ENCODE measurements at regions not wholly inside any gene's neighbourhood (a gene's known extent, or its start where the extent isn't known, plus 50 kb on each side); places are given as distances from the start of the nearest gene placed in this dataset.

DNA sequence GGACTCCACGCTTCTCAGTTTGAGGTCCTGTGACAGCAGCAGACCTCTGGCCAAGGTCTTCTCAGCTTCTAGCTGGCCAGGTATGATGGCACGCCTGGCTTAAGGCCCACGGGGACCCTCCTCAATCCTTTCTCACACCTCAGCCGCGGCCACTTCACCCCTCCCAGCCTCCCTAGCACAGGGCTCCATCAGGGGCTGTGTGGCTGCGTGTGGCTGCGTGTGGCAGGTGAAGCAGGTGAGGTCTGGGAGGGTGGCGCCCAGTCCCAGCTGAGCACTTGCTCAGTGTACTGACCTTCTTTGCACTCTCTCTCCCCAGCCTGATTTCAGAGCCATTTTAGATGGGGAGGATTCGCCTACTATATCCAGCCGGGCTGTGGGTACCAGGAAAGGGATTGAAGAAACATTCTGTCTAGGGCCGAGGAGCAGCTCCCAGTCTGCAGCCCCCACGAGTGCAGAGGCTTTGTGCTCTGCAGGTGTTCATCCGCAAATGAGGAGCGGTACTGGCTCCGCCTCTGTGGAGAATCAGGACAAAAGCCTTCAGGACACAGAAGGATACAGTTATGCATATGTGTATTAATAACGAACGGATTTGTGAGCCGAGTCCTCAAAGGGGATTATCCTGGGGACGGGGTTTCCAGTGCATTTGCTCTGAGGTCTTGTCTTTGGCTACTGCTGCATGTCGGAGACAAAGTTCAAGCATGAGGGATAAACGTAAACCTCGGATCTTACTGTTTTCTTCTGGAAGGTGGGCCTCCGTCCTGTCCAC lies 236.9 kb upstream of the RAB6C start:
- no peak for DNase-seq (ENCODE audit: low read depth, low spot score)
- ChIA-PET CTCF (no interaction called here), POLR2A (no interaction called here)
- no peaks in the 10 kb centered on the region for H3K27me3 ChIP-seq (ENCODE audit: control insufficient read depth, insufficient read depth, low read length)
- TF ChIP-seq, protein P1, sequence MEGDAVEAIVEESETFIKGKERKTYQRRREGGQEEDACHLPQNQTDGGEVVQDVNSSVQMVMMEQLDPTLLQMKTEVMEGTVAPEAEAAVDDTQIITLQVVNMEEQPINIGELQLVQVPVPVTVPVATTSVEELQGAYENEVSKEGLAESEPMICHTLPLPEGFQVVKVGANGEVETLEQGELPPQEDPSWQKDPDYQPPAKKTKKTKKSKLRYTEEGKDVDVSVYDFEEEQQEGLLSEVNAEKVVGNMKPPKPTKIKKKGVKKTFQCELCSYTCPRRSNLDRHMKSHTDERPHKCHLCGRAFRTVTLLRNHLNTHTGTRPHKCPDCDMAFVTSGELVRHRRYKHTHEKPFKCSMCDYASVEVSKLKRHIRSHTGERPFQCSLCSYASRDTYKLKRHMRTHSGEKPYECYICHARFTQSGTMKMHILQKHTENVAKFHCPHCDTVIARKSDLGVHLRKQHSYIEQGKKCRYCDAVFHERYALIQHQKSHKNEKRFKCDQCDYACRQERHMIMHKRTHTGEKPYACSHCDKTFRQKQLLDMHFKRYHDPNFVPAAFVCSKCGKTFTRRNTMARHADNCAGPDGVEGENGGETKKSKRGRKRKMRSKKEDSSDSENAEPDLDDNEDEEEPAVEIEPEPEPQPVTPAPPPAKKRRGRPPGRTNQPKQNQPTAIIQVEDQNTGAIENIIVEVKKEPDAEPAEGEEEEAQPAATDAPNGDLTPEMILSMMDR (IDR thresholded peaks at IDR 0.05; ENCODE audit: low read depth, low read length) = no peak
- H3K4me3 ChIP-seq (ENCODE audit: low read depth, low read length) = no peak overlapping the region
- H3K27ac ChIP-seq (ENCODE audit: low read depth, low read length) = no peak overlapping the region
- peaks cover 53% of the 10 kb centered on the region for H3K9me3 ChIP-seq (ENCODE audit: control insufficient read depth, insufficient read depth, low read length)

GRCh38 chr2:129744141-129744540 lies 235.3 kb upstream of the RAB6C start:
- Histone ChIP-seq H3K9me3 (ENCODE audit: control insufficient read depth, insufficient read depth, low read length) (peaks cover 51% of the 10 kb centered on the region), H3K27me3 (ENCODE audit: control insufficient read depth, insufficient read depth, low read length) (no peaks in the 10 kb centered on the region), H3K27ac (ENCODE audit: low read depth, low read length) (no peak overlapping the region), H3K4me3 (ENCODE audit: low read depth, low read length) (no peak overlapping the region)
- TF ChIP-seq, protein P1 (IDR thresholded peaks at IDR 0.05; ENCODE audit: low read depth, low read length) = no peak
- CTCF ChIA-PET = no interaction called here
- no peak for DNase-seq (ENCODE audit: low read depth, low spot score)
- POLR2A ChIA-PET = no interaction called here

DNA sequence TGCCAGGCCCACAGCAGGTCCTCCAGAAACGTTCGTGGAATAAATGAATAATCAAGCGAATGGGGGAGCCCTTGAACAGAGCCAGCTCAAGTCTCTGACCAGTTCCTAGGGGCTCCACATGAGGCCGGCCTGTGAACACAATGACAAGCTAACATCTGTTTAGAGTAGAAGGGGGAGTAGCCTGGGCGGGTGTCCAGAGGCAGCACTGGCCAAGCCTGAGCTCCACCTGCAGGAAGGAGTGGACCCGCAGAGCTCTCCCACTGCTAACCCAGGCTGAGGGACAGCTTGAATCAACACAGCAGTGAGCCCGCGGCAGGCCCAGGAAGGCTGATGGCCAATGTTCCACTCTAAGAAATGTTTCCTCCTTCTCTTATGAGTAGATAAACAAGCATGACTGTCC lies 234.8 kb upstream of the RAB6C start:
- no peak for DNase-seq (ENCODE audit: low read depth, low spot score)
- POLR2A ChIA-PET = no interaction called here
- CTCF ChIA-PET = no interaction called here
- H3K4me3 ChIP-seq (ENCODE audit: low read depth, low read length) = no peak overlapping the region
- no peak overlapping the region for H3K27ac ChIP-seq (ENCODE audit: low read depth, low read length)
- TF ChIP-seq, protein P1 (IDR thresholded peaks at IDR 0.05; ENCODE audit: low read depth, low read length) = no peak
- peaks cover 49% of the 10 kb centered on the region for H3K9me3 ChIP-seq (ENCODE audit: control insufficient read depth, insufficient read depth, low read length)
- H3K27me3 ChIP-seq (ENCODE audit: control insufficient read depth, insufficient read depth, low read length) = no peaks in the 10 kb centered on the region

- ChIA-PET CTCF (no interaction called here), POLR2A (no interaction called here)
- DNase-seq (ENCODE audit: low read depth, low spot score) = no peak
- no peaks in the 10 kb centered on the region for H3K27me3 ChIP-seq (ENCODE audit: control insufficient read depth, insufficient read depth, low read length)
- peaks cover 22% of the 10 kb centered on the region for H3K9me3 ChIP-seq (ENCODE audit: control insufficient read depth, insufficient read depth, low read length)
- TF ChIP-seq, protein P1 (IDR thresholded peaks at IDR 0.05; ENCODE audit: low read depth, low read length) = no peak
- H3K4me3 ChIP-seq (ENCODE audit: low read depth, low read length) = no peak overlapping the region
- H3K27ac ChIP-seq (ENCODE audit: low read depth, low read length) = no peak overlapping the region
Observed at GRCh38 chr2:129747500-129748125, 231.9 kb upstream of the RAB6C start.

- Histone ChIP-seq H3K4me3 (ENCODE audit: low read depth, low read length) (no peak overlapping the region), H3K27ac (ENCODE audit: low read depth, low read length) (no peak overlapping the region), H3K9me3 (ENCODE audit: control insufficient read depth, insufficient read depth, low read length) (peaks cover 26% of the 10 kb centered on the region), H3K27me3 (ENCODE audit: control insufficient read depth, insufficient read depth, low read length) (no peaks in the 10 kb centered on the region)
- ChIA-PET CTCF (no interaction called here), POLR2A (no interaction called here)
- DNase-seq (ENCODE audit: low read depth, low spot score) = no peak
- TF ChIP-seq, protein P1 (IDR thresholded peaks at IDR 0.05; ENCODE audit: low read depth, low read length) = no peak
Observed at GRCh38 chr2:129748250-129748649, 231.2 kb upstream of the RAB6C start.

Measured in AG04450 (cell line).